ENCODE measurements at regions not wholly inside any gene's neighbourhood (a gene's known extent, or its start where the extent isn't known, plus 50 kb on each side); places are given as distances from the start of the nearest gene placed in this dataset.

DNA sequence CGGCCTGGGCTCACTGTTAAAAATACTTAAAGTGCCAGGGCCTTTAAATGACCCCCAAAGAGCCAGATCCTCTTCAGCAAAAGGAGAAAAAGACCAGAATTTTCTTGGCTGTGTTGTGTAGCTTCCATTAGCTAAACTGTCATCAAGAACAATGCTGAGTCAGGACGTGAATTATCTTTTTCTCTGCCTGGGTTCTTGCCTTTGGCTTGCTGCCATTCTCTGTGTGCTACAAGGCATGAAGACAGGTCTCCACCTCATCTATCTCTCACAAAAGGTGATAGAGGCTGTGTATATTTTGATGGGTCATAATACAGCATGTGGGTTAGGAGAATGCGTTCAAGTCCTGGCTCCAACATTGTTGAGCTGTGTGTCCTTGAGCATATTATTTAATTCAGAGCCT, 52.4 kb upstream of the SELENOK start:
- DNase-seq = no peak

GRCh38 chr3:53941950-53942349, 50.3 kb upstream of the SELENOK start:
- no peak for DNase-seq
